HepG2 (cell line): ENCODE measurements at regions not wholly inside any gene's neighbourhood (a gene's known extent, or its start where the extent isn't known, plus 50 kb on each side); places are given as distances from the start of the nearest gene placed in this dataset.

Source experiments
- ATAC-seq: fragments of 200-7000 bp; cut with Tn5 transposase; 3 replicates; pipeline ENCODE4 v1.9.1; 2020; ENCODE audit warnings: mild to moderate bottlenecking, moderate library complexity
- BruUV-seq: library from RNA; stranded (reverse); fragments of 400-500 nt; replicated peaks from 2 replicates; lab custom pipeline; 2021; lab: Mats Ljungman, UMichigan
- CTCF ChIA-PET: fragments of 300-600 bp; formaldehyde crosslinking; extraction: SDS; loops from one replicate; lab custom pipeline; 2021; ENCODE audit warnings: low total read pairs, inconsistent platforms, low intra/inter-chr PET ratio; lab: Yijun Ruan, JAX
- POLR2A ChIA-PET: fragments of 350-600 bp; sonication (Branson Sonifier 250); formaldehyde crosslinking; loops from one replicate; lab custom pipeline; 2020; ENCODE audit warnings: antibody characterized with exemption, inconsistent platforms; lab: Yijun Ruan, JAX
- DNase-seq: peaks from one replicate; pipeline ENCODE4 v3.0.0-alpha.2; 2015; ENCODE audit warnings: low spot score
- FAIRE-seq: peaks from 3 replicates; lab custom pipeline; 2011; peaks lifted over from hg19 to GRCh38; lab: Jason Lieb, UNC
- H2AFZ ChIP-seq: one replicate; pipeline ENCODE4 v1.6.1; 2011; ENCODE audit warnings: low read length, inconsistent platforms
- H3K27ac ChIP-seq: fragments of 300-600 bp; 3 replicates; pipeline ENCODE4 v1.8.0; 2011; ENCODE audit warnings: mixed run types, mild to moderate bottlenecking, mixed read lengths, low read length, inconsistent platforms; ENCODE audit not compliant: insufficient read depth; ENCODE audit errors: extremely low read length
- H3K27me3 ChIP-seq, 2 experiments: fragments of 200-600 bp in 1 of 2; 2 replicates in 1 of 2; 3 replicates in 1 of 2; pipeline versions ENCODE4 v1.6.0 to v1.8.0; 2011; ENCODE audit warnings: low read length in 2 of 2, mild to moderate bottlenecking in 2 of 2, moderate library complexity in 2 of 2, inconsistent platforms in 1 of 2; ENCODE audit not compliant: insufficient read depth in 2 of 2, control insufficient read depth in 1 of 2
- H3K36me3 ChIP-seq, 2 experiments: fragments of 200-600 bp in 1 of 2; replicated peaks in 1 of 2; 2 replicates in 1 of 2; 3 replicates in 1 of 2; pipeline versions ENCODE4 v1.5.1 to v1.8.0; 2011; ENCODE audit warnings: low read length in 2 of 2, inconsistent platforms in 1 of 2; ENCODE audit not compliant: insufficient read depth in 2 of 2, control insufficient read depth in 1 of 2
- H3K4me1 ChIP-seq: 2 replicates; pipeline ENCODE4 v1.5.1; 2012; ENCODE audit warnings: low read length, inconsistent platforms; ENCODE audit not compliant: insufficient read depth
- H3K4me2 ChIP-seq: 2 replicates; pipeline ENCODE4 v1.6.0; 2011; ENCODE audit warnings: low read depth, low read length, inconsistent platforms
- H3K4me3 ChIP-seq, 3 experiments: fragments of 200-600 bp in 1 of 3; sonication (generic), shearing (Covaris generic) in 1 of 3; replicated peaks in 1 of 3; 2 replicates each; pipeline ENCODE4 v1.5.1; 2011 to 2016; ENCODE audit warnings: low read length in 3 of 3, inconsistent platforms in 2 of 3, low read depth in 2 of 3, mild to moderate bottlenecking in 2 of 3, control low read depth in 1 of 3, mixed read lengths in 1 of 3; ENCODE audit not compliant: insufficient read depth in 1 of 3
- H3K79me2 ChIP-seq: one replicate; pipeline ENCODE4 v1.6.1; 2011; ENCODE audit warnings: low read length, inconsistent platforms; ENCODE audit not compliant: insufficient read depth
- H3K9ac ChIP-seq: 2 replicates; pipeline ENCODE4 v1.6.0; 2011; ENCODE audit warnings: mild to moderate bottlenecking, low read depth, low read length, inconsistent platforms; ENCODE audit not compliant: insufficient read depth
- H3K9me3 ChIP-seq: 2 replicates; pipeline ENCODE4 v1.5.1; 2012; ENCODE audit warnings: mild to moderate bottlenecking, low read length
- H4K20me1 ChIP-seq: 2 replicates; pipeline ENCODE4 v1.6.0; 2011; ENCODE audit warnings: inconsistent platforms, mild to moderate bottlenecking, low read length, moderate library complexity; ENCODE audit not compliant: insufficient read depth
- MAFK ChIP-seq, 2 experiments: IDR thresholded peaks in 1 of 2; conservative IDR thresholded peaks in 1 of 2; 2 replicates each; pipeline ENCODE4 v1.6.1; 2011; ENCODE audit warnings: improper control_type of control experiment in 2 of 2, low read length in 2 of 2
- ZNF674 ChIP-seq: sonication (generic); formaldehyde crosslinking; IDR thresholded peaks from 2 replicates; pipeline ENCODE4 v1.5.0; 2020; ENCODE audit warnings: low read depth, mild to moderate bottlenecking, missing genetic modification reagents
- WGBS: methylation state at CpG from one replicate; pipeline ENCODE4 v1.1.6; 2017; ENCODE audit warnings: low lambda C conversion rate; 5-methylcytosine and 5-hydroxymethylcytosine counted together
- in situ Hi-C: cut with HindIII; loops from 2 replicates; pipeline ENCODE4 v1.10.0; 2017; ENCODE audit warnings: low pct_unique_long_range_greater_than_20kb; ENCODE audit not compliant: extremely low pct_ligation_motif_present
- intact Hi-C: fragments of 100-400 bp; cut with micrococcal nuclease; formaldehyde crosslinking; loops from one replicate; pipeline ENCODE4 v1.10.0; 2022; ENCODE audit not compliant: unreplicated experiment
- TF ChIP-seq, protein P1 (sequence below): sonication (generic); formaldehyde crosslinking; IDR thresholded peaks from 2 replicates; pipeline ENCODE4 v1.4.0; 2020; ENCODE audit warnings: low read depth, missing genetic modification reagents
- TF ChIP-seq, protein P2 (sequence below): sonication (generic); formaldehyde crosslinking; IDR thresholded peaks from 2 replicates; pipeline ENCODE4 v1.5.1; 2020; ENCODE audit warnings: mild to moderate bottlenecking, missing genetic modification reagents, moderate library complexity

GRCh38 chr13:40488869-40489391 is 177.5 kb downstream of the FOXO1 start (continued):
- TF ChIP-seq, protein P1, sequence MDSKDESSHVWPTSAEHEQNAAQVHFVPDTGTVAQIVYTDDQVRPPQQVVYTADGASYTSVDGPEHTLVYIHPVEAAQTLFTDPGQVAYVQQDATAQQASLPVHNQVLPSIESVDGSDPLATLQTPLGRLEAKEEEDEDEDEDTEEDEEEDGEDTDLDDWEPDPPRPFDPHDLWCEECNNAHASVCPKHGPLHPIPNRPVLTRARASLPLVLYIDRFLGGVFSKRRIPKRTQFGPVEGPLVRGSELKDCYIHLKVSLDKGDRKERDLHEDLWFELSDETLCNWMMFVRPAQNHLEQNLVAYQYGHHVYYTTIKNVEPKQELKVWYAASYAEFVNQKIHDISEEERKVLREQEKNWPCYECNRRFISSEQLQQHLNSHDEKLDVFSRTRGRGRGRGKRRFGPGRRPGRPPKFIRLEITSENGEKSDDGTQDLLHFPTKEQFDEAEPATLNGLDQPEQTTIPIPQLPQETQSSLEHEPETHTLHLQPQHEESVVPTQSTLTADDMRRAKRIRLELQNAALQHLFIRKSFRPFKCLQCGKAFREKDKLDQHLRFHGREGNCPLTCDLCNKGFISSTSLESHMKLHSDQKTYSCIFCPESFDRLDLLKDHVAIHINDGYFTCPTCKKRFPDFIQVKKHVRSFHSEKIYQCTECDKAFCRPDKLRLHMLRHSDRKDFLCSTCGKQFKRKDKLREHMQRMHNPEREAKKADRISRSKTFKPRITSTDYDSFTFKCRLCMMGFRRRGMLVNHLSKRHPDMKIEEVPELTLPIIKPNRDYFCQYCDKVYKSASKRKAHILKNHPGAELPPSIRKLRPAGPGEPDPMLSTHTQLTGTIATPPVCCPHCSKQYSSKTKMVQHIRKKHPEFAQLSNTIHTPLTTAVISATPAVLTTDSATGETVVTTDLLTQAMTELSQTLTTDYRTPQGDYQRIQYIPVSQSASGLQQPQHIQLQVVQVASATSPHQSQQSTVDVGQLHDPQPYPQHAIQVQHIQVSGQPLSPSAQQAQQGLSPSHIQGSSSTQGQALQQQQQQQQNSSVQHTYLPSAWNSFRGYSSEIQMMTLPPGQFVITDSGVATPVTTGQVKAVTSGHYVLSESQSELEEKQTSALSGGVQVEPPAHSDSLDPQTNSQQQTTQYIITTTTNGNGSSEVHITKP = no peak
- TF ChIP-seq, protein P2, sequence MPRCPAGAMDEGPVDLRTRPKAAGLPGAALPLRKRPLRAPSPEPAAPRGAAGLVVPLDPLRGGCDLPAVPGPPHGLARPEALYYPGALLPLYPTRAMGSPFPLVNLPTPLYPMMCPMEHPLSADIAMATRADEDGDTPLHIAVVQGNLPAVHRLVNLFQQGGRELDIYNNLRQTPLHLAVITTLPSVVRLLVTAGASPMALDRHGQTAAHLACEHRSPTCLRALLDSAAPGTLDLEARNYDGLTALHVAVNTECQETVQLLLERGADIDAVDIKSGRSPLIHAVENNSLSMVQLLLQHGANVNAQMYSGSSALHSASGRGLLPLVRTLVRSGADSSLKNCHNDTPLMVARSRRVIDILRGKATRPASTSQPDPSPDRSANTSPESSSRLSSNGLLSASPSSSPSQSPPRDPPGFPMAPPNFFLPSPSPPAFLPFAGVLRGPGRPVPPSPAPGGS (CRISPR knock-in tag) = no peak

DNA sequence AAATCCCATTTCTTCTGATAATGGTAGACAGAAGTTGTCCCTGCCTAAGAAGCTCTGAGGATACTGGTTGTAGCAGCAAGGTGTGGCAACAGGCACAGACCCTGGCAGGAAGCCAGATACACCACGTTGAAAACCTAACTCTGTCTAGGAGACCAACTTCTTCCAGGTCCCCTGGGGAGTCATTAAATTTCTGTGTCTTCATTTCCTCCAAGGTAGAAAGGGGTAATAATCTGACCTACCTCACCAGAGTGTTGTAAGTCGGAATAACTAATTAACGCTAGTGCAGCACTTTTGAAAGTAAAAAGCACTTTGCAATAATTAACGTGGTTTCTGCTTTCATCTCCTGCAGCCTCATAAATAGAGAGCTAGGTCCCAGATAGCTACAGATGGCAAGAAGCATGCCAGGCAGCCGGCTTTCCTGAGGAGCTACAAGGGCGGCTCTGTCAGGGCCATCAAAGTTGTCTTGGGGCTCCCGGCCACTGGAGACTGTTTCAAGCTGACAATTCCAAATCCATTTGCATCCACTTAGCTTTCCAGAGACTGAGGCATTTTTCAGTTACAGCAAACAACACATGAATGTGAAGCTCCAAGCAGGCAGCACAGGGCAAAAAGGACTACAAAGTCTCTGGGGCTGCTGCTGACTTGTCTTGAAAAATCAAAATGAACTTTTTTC is 176.2 kb downstream of the FOXO1 start:
- no peaks in the 10 kb centered on the region for H3K27me3 ChIP-seq
- H3K9me3 ChIP-seq = no peaks in the 10 kb centered on the region
- DNase-seq (no peak), FAIRE-seq (no peak), ATAC-seq (no peak)
- no peak overlapping the region for H2AFZ ChIP-seq
- no peaks in the 10 kb centered on the region for H4K20me1 ChIP-seq
- 85% methylated on average over 7 of the region's 7 CpGs for WGBS
- H3K36me3 ChIP-seq = no peaks in the 10 kb centered on the region
- H3K79me2 ChIP-seq = no peaks in the 10 kb centered on the region
- no TSS peak for BruUV-seq
- POLR2A ChIA-PET = no interaction called here
- H3K4me3 ChIP-seq = no peak overlapping the region
- no peak overlapping the region for H3K9ac ChIP-seq
- in situ Hi-C loops (no loop called here), intact Hi-C loops (no loop called here)
- H3K4me2 ChIP-seq = no peak overlapping the region
- peaks cover 20% of the 10 kb centered on the region for H3K4me1 ChIP-seq
- CTCF ChIA-PET = no interaction called here
- H3K27ac ChIP-seq = no peak overlapping the region
- 0 out of 4 replicates have a peak, but pooled peaks of 1 of the 2 experiments have one; percentile 8 for TF ChIP-seq MAFK (conservative IDR thresholded peaks at IDR 0.05 in 1 of 2, IDR thresholded peaks at IDR 0.05 in 1 of 2; ENCODE audit: low read length in 2 of 2)
- TF ChIP-seq ZNF674 (CRISPR knock-in tag) = no peak
